ENCODE measurements at regions not wholly inside any gene's neighbourhood (a gene's known extent, or its start where the extent isn't known, plus 50 kb on each side); places are given as distances from the start of the nearest gene placed in this dataset.

GRCh38 chr1:34612091-34612827 is 142.6 kb upstream of the GJB5 start:
- H3K9me3 Mint-ChIP-seq: no peaks in the 10 kb centered on the region
- H3K4me1 Mint-ChIP-seq: peaks cover 2% of the 10 kb centered on the region
- no peak for ATAC-seq (ENCODE audit: low read depth)

GRCh38 chr1:34617321-34618118 is 137.3 kb upstream of the GJB5 start:
- DNase-seq (no peak), ATAC-seq (ENCODE audit: low read depth) (no peak)
- POLR2A ChIA-PET: no interaction called here
- Mint-ChIP-seq H3K36me3 (no peaks in the 10 kb centered on the region), H3K27me3 (peaks cover 3% of the 10 kb centered on the region), H3K4me1 (no peaks in the 10 kb centered on the region), H3K4me3 (no peak overlapping the region), H3K9me3 (no peaks in the 10 kb centered on the region), H3K27ac (no peak overlapping the region)

More at GRCh38 chr1:34612091-34612827, 142.6 kb upstream of the GJB5 start:
- Mint-ChIP-seq H3K27me3 (peaks cover 15% of the 10 kb centered on the region), H3K27ac (no peak overlapping the region), H3K4me3 (no peak overlapping the region), H3K36me3 (no peaks in the 10 kb centered on the region)
- no peak for DNase-seq
- POLR2A ChIA-PET: no interaction called here

GRCh38 chr1:34618381-34618780 is 136.5 kb upstream of the GJB5 start:
- H3K9me3 Mint-ChIP-seq: no peaks in the 10 kb centered on the region
- no peak overlapping the region for H3K4me3 Mint-ChIP-seq
- ATAC-seq (ENCODE audit: low read depth): no peak
- no peak overlapping the region for H3K27ac Mint-ChIP-seq
- H3K4me1 Mint-ChIP-seq: no peaks in the 10 kb centered on the region
- POLR2A ChIA-PET: no interaction called here
- DNase-seq: no peak
- no peaks in the 10 kb centered on the region for H3K36me3 Mint-ChIP-seq
- H3K27me3 Mint-ChIP-seq: peaks cover 3% of the 10 kb centered on the region

GRCh38 chr1:34619256-34619655 is 135.6 kb upstream of the GJB5 start:
- Mint-ChIP-seq H3K27me3 (peaks cover 3% of the 10 kb centered on the region), H3K4me3 (no peak overlapping the region), H3K9me3 (no peaks in the 10 kb centered on the region), H3K4me1 (no peaks in the 10 kb centered on the region), H3K36me3 (no peaks in the 10 kb centered on the region), H3K27ac (no peak overlapping the region)
- no peak for DNase-seq
- no peak for ATAC-seq (ENCODE audit: low read depth)
- POLR2A ChIA-PET: no interaction called here

GRCh38 chr1:34621916-34622315 is 132.9 kb upstream of the GJB5 start:
- Mint-ChIP-seq H3K4me3 (no peak overlapping the region), H3K4me1 (no peaks in the 10 kb centered on the region), H3K27me3 (peaks cover 2% of the 10 kb centered on the region), H3K36me3 (no peaks in the 10 kb centered on the region), H3K27ac (no peak overlapping the region), H3K9me3 (no peaks in the 10 kb centered on the region)
- POLR2A ChIA-PET: no interaction called here
- DNase-seq: no peak
- no peak for ATAC-seq (ENCODE audit: low read depth)

GRCh38 chr1:34625521-34626015 is 129.3 kb upstream of the GJB5 start:
- Mint-ChIP-seq H3K9me3 (no peaks in the 10 kb centered on the region), H3K36me3 (no peaks in the 10 kb centered on the region), H3K4me1 (no peaks in the 10 kb centered on the region), H3K4me3 (no peak overlapping the region), H3K27ac (no peak overlapping the region), H3K27me3 (peaks cover 4% of the 10 kb centered on the region)
- DNase-seq: no peak
- no peak for ATAC-seq (ENCODE audit: low read depth)
- POLR2A ChIA-PET: no interaction called here

GRCh38 chr1:34627465-34628240 is 127.2 kb upstream of the GJB5 start:
- ATAC-seq (ENCODE audit: low read depth) (no peak), DNase-seq (no peak)
- Mint-ChIP-seq H3K27me3 (peaks cover 4% of the 10 kb centered on the region), H3K4me1 (no peaks in the 10 kb centered on the region), H3K9me3 (no peaks in the 10 kb centered on the region), H3K27ac (no peak overlapping the region), H3K36me3 (no peaks in the 10 kb centered on the region), H3K4me3 (no peak overlapping the region)
- POLR2A ChIA-PET: no interaction called here

GRCh38 chr1:34631126-34631525 is 123.7 kb upstream of the GJB5 start:
- no peaks in the 10 kb centered on the region for H3K36me3 Mint-ChIP-seq
- H3K4me3 Mint-ChIP-seq: no peak overlapping the region
- POLR2A ChIA-PET: no interaction called here

GRCh38 chr1:34639701-34640100 is 115.1 kb upstream of the GJB5 start:
- ATAC-seq (ENCODE audit: low read depth) (no peak), DNase-seq (no peak)
- no peak overlapping the region for H3K4me3 Mint-ChIP-seq
- no peak overlapping the region for H3K27ac Mint-ChIP-seq
- H3K9me3 Mint-ChIP-seq: no peaks in the 10 kb centered on the region
- no peaks in the 10 kb centered on the region for H3K4me1 Mint-ChIP-seq
- peaks cover 15% of the 10 kb centered on the region for H3K27me3 Mint-ChIP-seq
- no peaks in the 10 kb centered on the region for H3K36me3 Mint-ChIP-seq
- POLR2A ChIA-PET: no interaction called here

More at GRCh38 chr1:34631126-34631525, 123.7 kb upstream of the GJB5 start:
- Mint-ChIP-seq H3K27ac (no peak overlapping the region), H3K9me3 (no peaks in the 10 kb centered on the region), H3K4me1 (no peaks in the 10 kb centered on the region), H3K27me3 (peaks cover 6% of the 10 kb centered on the region)
- DNase-seq: no peak
- ATAC-seq (ENCODE audit: low read depth): no peak

GRCh38 chr1:34640654-34641401 is 114.0 kb upstream of the GJB5 start:
- H3K4me3 Mint-ChIP-seq: no peak overlapping the region
- no peak overlapping the region for H3K27ac Mint-ChIP-seq

GRCh38 chr1:34642679-34643078 is 112.2 kb upstream of the GJB5 start:
- no peak for DNase-seq
- Mint-ChIP-seq H3K27me3 (peaks cover 13% of the 10 kb centered on the region), H3K27ac (no peak overlapping the region), H3K4me1 (no peaks in the 10 kb centered on the region), H3K4me3 (no peak overlapping the region), H3K9me3 (no peaks in the 10 kb centered on the region), H3K36me3 (no peaks in the 10 kb centered on the region)
- no peak for ATAC-seq (ENCODE audit: low read depth)
- POLR2A ChIA-PET: no interaction called here

More at GRCh38 chr1:34640654-34641401, 114.0 kb upstream of the GJB5 start:
- Mint-ChIP-seq H3K4me1 (no peaks in the 10 kb centered on the region), H3K36me3 (no peaks in the 10 kb centered on the region), H3K27me3 (peaks cover 13% of the 10 kb centered on the region), H3K9me3 (no peaks in the 10 kb centered on the region)
- ATAC-seq (ENCODE audit: low read depth) (no peak), DNase-seq (no peak)
- POLR2A ChIA-PET: no interaction called here

- H3K27ac Mint-ChIP-seq: no peak overlapping the region
- no peaks in the 10 kb centered on the region for H3K4me1 Mint-ChIP-seq
- peaks cover 17% of the 10 kb centered on the region for H3K27me3 Mint-ChIP-seq
- no peak for DNase-seq
- POLR2A ChIA-PET: no interaction called here
- H3K36me3 Mint-ChIP-seq: no peaks in the 10 kb centered on the region
- H3K9me3 Mint-ChIP-seq: no peaks in the 10 kb centered on the region
- no peak for ATAC-seq (ENCODE audit: low read depth)
- H3K4me3 Mint-ChIP-seq: no peak overlapping the region
Observed at GRCh38 chr1:34645109-34645688, 109.6 kb upstream of the GJB5 start.

GRCh38 chr1:34645919-34646318 is 108.9 kb upstream of the GJB5 start:
- Mint-ChIP-seq H3K27me3 (peaks cover 17% of the 10 kb centered on the region), H3K9me3 (no peaks in the 10 kb centered on the region), H3K4me3 (no peak overlapping the region), H3K36me3 (no peaks in the 10 kb centered on the region), H3K4me1 (no peaks in the 10 kb centered on the region), H3K27ac (no peak overlapping the region)
- ATAC-seq (ENCODE audit: low read depth) (no peak), DNase-seq (no peak)
- POLR2A ChIA-PET: no interaction called here
